Fibroblast of villous mesenchyme (primary cell): ENCODE measurements at regions not wholly inside any gene's neighbourhood (a gene's known extent, or its start where the extent isn't known, plus 50 kb on each side); places are given as distances from the start of the nearest gene placed in this dataset.

ENCODE experiments used
- DNase-seq: peaks from one replicate; pipeline ENCODE4 v3.0.0-alpha.2; 2010; ENCODE audit warnings: low read depth
- H3K4me3 ChIP-seq: 2 replicates; pipeline ENCODE4 v1.5.1; 2011; ENCODE audit warnings: low read depth, mild to moderate bottlenecking, low read length
- TF ChIP-seq, protein P1 (sequence below): IDR thresholded peaks from 2 replicates; pipeline ENCODE4 v1.5.1; 2012; ENCODE audit warnings: low read depth, mild to moderate bottlenecking, low read length; ENCODE audit not compliant: insufficient read depth

DNA sequence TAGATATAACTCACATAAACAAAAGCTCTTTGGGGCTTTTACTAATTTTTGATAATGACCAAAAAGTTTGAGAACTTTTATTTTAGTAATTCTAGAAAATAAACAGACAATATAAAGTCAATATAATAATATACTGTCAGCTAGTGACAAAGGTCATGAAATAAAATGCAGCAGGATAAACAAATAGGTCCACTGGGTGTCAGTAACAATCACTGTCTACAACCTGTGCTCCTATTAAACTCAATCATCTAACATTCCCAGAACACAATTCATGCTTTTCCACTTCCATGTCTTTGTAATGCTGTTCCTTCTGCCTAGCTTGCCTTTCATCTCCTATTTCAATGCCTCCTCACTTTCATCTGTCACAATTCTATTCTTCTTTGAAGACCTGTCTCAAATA, 186.1 kb downstream of the GIPC2 start:
- no peak overlapping the region for H3K4me3 ChIP-seq
- no peak for DNase-seq
- TF ChIP-seq, protein P1, sequence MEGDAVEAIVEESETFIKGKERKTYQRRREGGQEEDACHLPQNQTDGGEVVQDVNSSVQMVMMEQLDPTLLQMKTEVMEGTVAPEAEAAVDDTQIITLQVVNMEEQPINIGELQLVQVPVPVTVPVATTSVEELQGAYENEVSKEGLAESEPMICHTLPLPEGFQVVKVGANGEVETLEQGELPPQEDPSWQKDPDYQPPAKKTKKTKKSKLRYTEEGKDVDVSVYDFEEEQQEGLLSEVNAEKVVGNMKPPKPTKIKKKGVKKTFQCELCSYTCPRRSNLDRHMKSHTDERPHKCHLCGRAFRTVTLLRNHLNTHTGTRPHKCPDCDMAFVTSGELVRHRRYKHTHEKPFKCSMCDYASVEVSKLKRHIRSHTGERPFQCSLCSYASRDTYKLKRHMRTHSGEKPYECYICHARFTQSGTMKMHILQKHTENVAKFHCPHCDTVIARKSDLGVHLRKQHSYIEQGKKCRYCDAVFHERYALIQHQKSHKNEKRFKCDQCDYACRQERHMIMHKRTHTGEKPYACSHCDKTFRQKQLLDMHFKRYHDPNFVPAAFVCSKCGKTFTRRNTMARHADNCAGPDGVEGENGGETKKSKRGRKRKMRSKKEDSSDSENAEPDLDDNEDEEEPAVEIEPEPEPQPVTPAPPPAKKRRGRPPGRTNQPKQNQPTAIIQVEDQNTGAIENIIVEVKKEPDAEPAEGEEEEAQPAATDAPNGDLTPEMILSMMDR: no peak

DNA sequence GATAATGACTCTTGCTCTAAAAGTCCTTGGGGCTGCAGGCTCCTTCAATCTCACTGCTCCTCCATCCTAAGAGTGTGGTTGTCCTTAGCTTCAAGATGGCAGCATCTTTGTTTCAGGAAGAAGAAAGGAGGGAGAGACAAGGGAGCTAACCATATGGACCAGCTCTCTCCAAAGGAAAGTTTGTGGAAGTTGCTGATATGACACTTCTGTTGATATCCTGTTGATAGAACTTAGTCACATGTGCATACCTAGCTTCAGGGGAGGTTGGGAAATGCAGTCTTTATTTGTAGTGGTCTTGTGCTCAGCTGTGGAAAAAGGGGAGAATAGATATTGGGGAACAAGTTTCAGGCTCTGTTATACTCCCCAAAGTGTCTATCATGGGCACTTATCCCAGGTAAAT, 186.9 kb downstream of the GIPC2 start:
- H3K4me3 ChIP-seq: no peak overlapping the region
- TF ChIP-seq, protein P1: no peak
- DNase-seq: no peak

DNA sequence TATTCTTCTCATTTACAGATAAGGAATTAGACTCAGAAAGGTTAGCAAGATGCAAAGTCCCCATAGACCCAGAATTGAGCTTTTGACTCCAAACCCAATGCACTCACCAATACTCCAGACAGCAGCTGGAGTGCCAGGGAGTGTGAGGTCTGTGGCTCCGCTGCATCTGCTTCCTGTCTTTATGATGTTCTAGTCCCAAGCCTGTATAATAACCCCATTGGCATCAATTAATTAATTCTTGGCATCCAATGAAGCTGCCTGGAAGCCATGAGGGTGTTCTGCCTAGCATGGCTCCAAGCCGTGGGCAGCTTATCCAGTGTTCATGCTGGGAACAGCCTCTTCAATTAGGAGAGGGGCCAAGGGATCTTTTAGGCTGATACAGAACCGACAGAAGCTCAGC, 188.7 kb downstream of the GIPC2 start:
- DNase-seq: no peak
- no peak overlapping the region for H3K4me3 ChIP-seq
- TF ChIP-seq, protein P1: no peak

- no peak for DNase-seq
- no peak overlapping the region for H3K4me3 ChIP-seq
- TF ChIP-seq, protein P1: no peak
These were observed 190.9 kb downstream of the GIPC2 start for GRCh38 chr1:78236716-78237115.

DNA sequence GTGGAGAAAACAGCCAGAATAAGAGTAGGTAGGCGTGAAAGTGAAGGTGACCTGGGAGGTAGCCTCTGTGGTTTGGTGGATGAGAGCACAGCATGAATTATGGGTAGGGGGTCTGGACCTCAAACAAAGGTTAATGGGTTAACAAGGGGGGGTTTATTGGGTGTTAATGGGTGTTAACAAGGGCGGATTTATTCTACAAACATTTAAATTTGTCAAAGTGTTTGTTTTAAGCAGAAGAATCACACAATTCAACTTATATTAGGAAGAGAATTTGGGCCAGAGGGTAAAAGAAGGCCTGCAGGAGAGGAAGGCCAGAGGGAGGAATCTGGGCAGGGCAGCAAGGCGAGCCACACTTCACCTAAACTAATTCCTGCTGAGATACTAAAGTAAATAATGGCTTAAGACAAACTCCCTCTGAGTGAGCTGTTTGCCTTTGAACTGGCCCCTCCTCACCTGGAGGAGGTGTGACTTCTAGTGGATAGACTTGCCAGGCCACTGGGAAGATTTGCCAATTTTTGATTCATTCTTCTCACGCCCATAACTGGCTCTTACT, 191.7 kb downstream of the GIPC2 start:
- TF ChIP-seq, protein P1: no peak
- no peak for DNase-seq

GRCh38 chr1:78240191-78240590, 194.4 kb downstream of the GIPC2 start:
- no peak overlapping the region for H3K4me3 ChIP-seq
- no peak for DNase-seq
- TF ChIP-seq, protein P1: no peak

More for the DNA sequence above, 191.7 kb downstream of the GIPC2 start:
- H3K4me3 ChIP-seq: no peak overlapping the region

DNA sequence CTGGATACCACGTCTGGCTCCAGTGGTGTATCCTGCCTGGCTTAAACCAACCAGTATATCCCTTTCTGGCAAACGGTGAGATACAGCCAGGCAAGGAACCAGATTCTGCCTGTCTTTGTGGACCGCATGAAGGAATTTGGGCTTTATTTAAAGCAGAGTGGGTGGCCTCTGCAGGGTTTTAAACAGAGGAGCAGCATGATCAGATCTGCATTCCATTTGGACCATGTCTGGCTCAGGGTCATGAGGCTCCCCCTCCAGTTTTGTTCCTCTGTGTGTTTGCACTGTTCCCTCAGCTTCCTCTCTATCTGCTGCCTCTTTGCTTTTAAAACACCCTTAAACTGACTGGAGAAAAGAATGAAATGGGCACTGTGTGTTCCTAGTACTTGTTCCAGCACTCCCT, 195.0 kb downstream of the GIPC2 start:
- TF ChIP-seq, protein P1: no peak
- no peak overlapping the region for H3K4me3 ChIP-seq
- no peak for DNase-seq
